Mesothelial cell of epicardium (in vitro differentiated cells): ENCODE measurements at regions not wholly inside any gene's neighbourhood (a gene's known extent, or its start where the extent isn't known, plus 50 kb on each side); places are given as distances from the start of the nearest gene placed in this dataset.

Experiments
- DNase-seq, 2 experiments: peaks; one replicate each; pipeline ENCODE4 v3.0.0; 2021; ENCODE audit warnings: low spot score in 2 of 2; ENCODE audit not compliant: unreplicated experiment in 2 of 2
- H3K27ac Mint-ChIP-seq: 2 replicates; pipeline ENCODE4 v1.8.0; 2021; ENCODE audit warnings: mixed read lengths
- H3K27me3 Mint-ChIP-seq: 2 replicates; pipeline ENCODE4 v1.8.0; 2021; ENCODE audit warnings: low read depth, mixed read lengths
- H3K36me3 Mint-ChIP-seq: 2 replicates; pipeline ENCODE4 v1.8.0; 2021; ENCODE audit warnings: mixed read lengths
- H3K4me1 Mint-ChIP-seq: 2 replicates; pipeline ENCODE4 v1.8.0; 2021; ENCODE audit warnings: mixed read lengths
- H3K4me3 Mint-ChIP-seq: 2 replicates; pipeline ENCODE4 v1.8.0; 2021; ENCODE audit warnings: mild to moderate bottlenecking, moderate library complexity, mixed read lengths
- H3K9me3 Mint-ChIP-seq: 2 replicates; pipeline ENCODE4 v1.8.0; 2021; ENCODE audit warnings: mixed read lengths
- TF ChIP-seq, protein P1 (sequence below): fragments of 200-600 bp; sonication (generic); IDR thresholded peaks from one replicate; pipeline ENCODE4 v1.5.0; 2021; ENCODE audit warnings: antibody characterized with exemption; ENCODE audit not compliant: unreplicated experiment

DNA sequence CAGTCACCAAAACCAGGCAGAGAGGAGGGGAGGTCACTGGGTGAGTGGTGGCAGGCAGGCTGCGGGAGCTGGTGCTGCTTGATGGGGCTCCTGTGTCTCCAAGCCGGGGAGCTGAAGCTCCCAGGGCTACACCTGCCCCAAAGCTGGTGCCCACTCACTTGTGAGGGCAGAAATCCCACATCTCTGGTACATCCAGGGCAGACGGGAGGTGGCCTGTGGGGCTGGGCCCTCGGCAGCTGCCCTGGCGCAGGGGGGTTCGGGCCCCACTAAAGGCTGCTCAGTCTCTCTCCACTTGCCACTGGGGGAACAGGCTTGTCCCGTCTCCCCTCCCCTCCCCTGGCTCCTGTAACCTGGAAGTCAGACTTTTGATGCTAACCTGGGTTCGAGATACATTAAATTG lies 55.6 kb upstream of the PPARA start:
- no peak overlapping the region for H3K4me3 Mint-ChIP-seq
- DNase-seq: no peak
- H3K27ac Mint-ChIP-seq: no peak overlapping the region
- TF ChIP-seq, protein P1, sequence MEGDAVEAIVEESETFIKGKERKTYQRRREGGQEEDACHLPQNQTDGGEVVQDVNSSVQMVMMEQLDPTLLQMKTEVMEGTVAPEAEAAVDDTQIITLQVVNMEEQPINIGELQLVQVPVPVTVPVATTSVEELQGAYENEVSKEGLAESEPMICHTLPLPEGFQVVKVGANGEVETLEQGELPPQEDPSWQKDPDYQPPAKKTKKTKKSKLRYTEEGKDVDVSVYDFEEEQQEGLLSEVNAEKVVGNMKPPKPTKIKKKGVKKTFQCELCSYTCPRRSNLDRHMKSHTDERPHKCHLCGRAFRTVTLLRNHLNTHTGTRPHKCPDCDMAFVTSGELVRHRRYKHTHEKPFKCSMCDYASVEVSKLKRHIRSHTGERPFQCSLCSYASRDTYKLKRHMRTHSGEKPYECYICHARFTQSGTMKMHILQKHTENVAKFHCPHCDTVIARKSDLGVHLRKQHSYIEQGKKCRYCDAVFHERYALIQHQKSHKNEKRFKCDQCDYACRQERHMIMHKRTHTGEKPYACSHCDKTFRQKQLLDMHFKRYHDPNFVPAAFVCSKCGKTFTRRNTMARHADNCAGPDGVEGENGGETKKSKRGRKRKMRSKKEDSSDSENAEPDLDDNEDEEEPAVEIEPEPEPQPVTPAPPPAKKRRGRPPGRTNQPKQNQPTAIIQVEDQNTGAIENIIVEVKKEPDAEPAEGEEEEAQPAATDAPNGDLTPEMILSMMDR: no peak
- no peaks in the 10 kb centered on the region for H3K36me3 Mint-ChIP-seq
- no peaks in the 10 kb centered on the region for H3K27me3 Mint-ChIP-seq
- no peaks in the 10 kb centered on the region for H3K4me1 Mint-ChIP-seq
- no peaks in the 10 kb centered on the region for H3K9me3 Mint-ChIP-seq

DNA sequence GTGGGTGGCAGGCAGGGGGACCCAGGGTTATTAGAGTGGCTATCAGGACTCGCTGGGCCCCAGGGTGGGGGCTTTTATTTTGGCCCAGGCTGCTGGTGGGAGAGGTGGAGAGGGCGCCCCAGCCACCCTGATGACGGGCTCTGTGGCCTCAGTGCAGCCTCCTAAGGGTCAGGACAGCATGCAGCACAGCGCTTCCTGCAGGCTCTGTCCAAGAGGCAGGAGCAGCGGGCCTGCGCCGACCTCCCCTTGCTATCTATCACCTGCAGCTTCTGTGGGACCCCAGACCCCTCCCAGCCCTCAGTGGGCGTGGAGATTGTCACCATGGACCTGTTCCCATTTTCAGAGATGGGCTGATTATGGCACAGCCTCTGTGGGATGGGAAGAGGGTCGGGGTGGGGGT lies 54.3 kb upstream of the PPARA start:
- Mint-ChIP-seq H3K27ac (no peak overlapping the region), H3K27me3 (no peaks in the 10 kb centered on the region), H3K9me3 (no peaks in the 10 kb centered on the region), H3K4me1 (no peaks in the 10 kb centered on the region), H3K36me3 (no peaks in the 10 kb centered on the region), H3K4me3 (no peak overlapping the region)
- no peak for DNase-seq
- TF ChIP-seq, protein P1: no peak

DNA sequence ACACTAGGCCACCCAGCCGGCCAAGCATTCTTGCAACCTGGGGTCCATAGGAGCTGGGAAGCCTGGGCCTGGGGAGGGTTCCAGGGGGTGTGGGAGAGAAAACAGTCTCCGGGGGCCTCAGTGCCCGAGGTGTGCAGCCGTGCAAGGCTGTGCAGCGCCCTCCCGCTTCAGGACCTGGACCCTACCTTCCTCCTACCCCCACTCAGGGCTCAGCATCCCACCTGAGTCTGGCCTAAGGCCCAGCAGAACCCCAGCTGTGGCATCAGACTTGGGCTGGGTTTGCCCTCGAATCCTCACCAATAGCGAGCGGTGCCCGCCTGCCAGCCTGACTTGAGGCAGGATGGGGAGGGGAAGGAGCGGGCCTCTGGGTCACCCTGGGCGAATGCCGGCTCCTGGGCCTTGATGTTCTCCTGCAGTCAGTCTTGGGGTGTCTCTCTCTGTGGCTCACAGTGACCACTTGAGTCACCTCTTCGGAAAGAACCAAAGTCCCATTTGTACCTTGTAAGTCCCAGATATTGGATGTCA lies 53.6 kb upstream of the PPARA start:
- DNase-seq: no peak
- no peaks in the 10 kb centered on the region for H3K9me3 Mint-ChIP-seq
- TF ChIP-seq, protein P1: no peak
- H3K36me3 Mint-ChIP-seq: peaks cover 5% of the 10 kb centered on the region
- H3K4me1 Mint-ChIP-seq: no peaks in the 10 kb centered on the region
- H3K27me3 Mint-ChIP-seq: no peaks in the 10 kb centered on the region
- H3K27ac Mint-ChIP-seq: no peak overlapping the region
- H3K4me3 Mint-ChIP-seq: no peak overlapping the region

DNA sequence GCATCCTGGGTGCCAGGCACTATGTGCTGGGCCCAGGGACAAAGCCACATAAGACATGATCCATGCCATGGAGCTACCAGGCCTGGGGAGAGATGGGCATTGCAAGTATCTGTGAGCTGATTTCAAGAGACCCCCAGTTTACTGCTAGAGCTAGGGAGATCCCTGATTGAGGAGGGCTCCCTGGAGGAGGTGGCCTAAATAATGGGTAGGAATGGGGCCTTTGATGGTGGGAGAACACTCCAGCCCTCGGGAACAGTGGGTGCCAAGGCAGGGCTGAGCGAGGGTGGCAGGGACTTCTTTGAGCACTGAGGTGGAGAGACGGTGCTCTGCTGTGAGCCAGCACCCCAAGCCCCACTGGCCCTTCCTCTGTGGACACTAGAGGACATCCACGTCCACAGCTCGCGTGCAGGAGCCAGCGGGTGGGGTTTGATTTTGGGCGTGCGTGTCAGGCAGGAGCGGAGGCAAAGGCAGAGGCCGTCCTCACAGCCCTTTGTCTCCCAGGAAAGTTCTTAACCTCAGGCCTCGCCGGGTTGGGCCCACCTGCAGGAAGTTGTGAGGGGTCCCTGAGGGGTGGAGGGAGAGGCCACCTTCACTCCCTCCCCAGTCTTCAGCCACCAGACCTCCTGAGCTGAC lies 52.9 kb upstream of the PPARA start:
- Mint-ChIP-seq H3K4me1 (no peaks in the 10 kb centered on the region), H3K27me3 (no peaks in the 10 kb centered on the region), H3K9me3 (no peaks in the 10 kb centered on the region), H3K4me3 (no peak overlapping the region), H3K36me3 (peaks cover 5% of the 10 kb centered on the region), H3K27ac (no peak overlapping the region)
- TF ChIP-seq, protein P1: no peak
- DNase-seq: no peak

DNA sequence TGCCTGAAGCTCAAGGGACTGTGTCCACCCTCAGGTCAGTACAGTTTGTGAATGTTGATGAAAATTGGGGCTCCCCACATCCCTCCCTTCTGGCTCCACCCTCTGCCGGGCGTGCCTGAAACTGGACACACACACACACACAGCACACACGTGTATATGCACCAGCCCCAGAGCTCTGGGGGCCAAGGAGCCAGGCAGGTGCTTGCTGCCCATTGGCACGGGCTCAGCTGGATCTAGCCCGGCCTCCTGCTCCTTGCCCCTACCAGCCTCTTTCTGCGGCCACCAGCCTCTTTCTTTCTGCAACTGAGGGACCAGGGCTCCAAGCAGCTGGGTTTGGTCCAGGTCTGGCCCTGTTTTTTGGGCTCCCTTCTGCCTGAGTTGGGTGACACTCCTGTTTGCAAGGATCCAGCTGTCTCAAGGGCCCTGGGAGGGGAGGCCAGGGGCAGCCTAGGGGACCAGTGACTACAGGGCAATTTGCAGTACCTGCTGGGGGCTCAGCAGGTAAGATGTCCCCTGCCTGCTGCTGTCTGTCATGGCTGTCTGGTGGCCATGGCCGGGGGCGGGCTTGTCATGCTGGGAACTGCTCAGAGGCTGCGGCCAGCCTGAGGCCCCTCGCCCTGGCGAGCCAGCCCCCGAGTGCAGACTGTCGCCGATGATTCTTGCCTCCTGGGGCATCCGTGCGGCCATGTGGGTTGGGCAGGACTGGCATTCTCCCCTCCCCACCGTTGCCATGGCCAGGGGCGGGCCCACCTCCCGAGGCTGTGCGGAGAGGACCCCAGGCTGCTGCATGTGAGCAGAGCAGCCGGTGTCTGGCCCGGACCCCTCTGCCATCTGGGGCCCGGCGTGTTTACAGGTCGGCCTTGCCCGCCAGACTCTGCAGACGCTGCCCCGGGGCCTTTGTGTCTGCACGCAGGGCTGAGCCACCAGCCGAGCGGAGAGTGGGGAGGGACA lies 51.5 kb upstream of the PPARA start:
- H3K4me1 Mint-ChIP-seq: no peaks in the 10 kb centered on the region
- no peaks in the 10 kb centered on the region for H3K27me3 Mint-ChIP-seq
- no peaks in the 10 kb centered on the region for H3K9me3 Mint-ChIP-seq
- no peak overlapping the region for H3K4me3 Mint-ChIP-seq
- no peak for DNase-seq
- TF ChIP-seq, protein P1: no peak
- H3K27ac Mint-ChIP-seq: no peak overlapping the region
- H3K36me3 Mint-ChIP-seq: peaks cover 9% of the 10 kb centered on the region
